Caco-2 (cell line): ENCODE measurements at regions not wholly inside any gene's neighbourhood (a gene's known extent, or its start where the extent isn't known, plus 50 kb on each side); places are given as distances from the start of the nearest gene placed in this dataset.

Experiments used
- BruUV-seq: library from RNA; stranded (reverse); fragments of 400-500 nt; replicated peaks from 2 replicates; lab custom pipeline; 2021; lab: Mats Ljungman, UMichigan
- CTCF ChIA-PET: fragments of 300-600 bp; sonication (Branson Sonifier 250); formaldehyde crosslinking; loops from one replicate; lab custom pipeline; 2022; ENCODE audit warnings: antibody characterized with exemption; lab: Charles Lee
- POLR2A ChIA-PET: fragments of 300-600 bp; sonication (Branson Sonifier 250); formaldehyde crosslinking; loops from one replicate; lab custom pipeline; 2022; ENCODE audit warnings: antibody characterized with exemption; lab: Charles Lee
- DNase-seq, 2 experiments: peaks; one replicate each; pipeline versions ENCODE4 v3.0.0 to v3.0.0-alpha.2; 2020 to 2022
- H3K27me3 ChIP-seq: replicated peaks from 2 replicates; pipeline ENCODE4 v1.6.0; 2011; ENCODE audit warnings: low read length; ENCODE audit not compliant: control insufficient read depth, insufficient read depth
- H3K36me3 ChIP-seq: 2 replicates; pipeline ENCODE4 v1.5.1; 2011; ENCODE audit warnings: low read length; ENCODE audit not compliant: control insufficient read depth, insufficient read depth
- H3K4me1 ChIP-seq: fragments of 250-450 bp; sonication (Bioruptor Pico); 2 replicates; pipeline ENCODE4 v1.5.1; 2020; ENCODE audit warnings: mild to moderate bottlenecking
- H3K4me3 ChIP-seq: 2 replicates; pipeline ENCODE4 v1.5.1; 2011; ENCODE audit warnings: low read depth, mild to moderate bottlenecking, control low read depth, low read length
- H3K9me3 ChIP-seq: fragments of 250-450 bp; sonication (Bioruptor Pico); 2 replicates; pipeline ENCODE4 v1.5.1; 2020; ENCODE audit warnings: mild to moderate bottlenecking, moderate library complexity
- H3K27ac Mint-ChIP-seq: one replicate; pipeline ENCODE4 v1.8.0; 2022; ENCODE audit warnings: mixed read lengths; ENCODE audit not compliant: unreplicated experiment
- H3K27me3 Mint-ChIP-seq: one replicate; pipeline ENCODE4 v1.8.0; 2022; ENCODE audit warnings: mixed read lengths; ENCODE audit not compliant: insufficient read depth, unreplicated experiment
- H3K36me3 Mint-ChIP-seq: one replicate; pipeline ENCODE4 v1.8.0; 2022; ENCODE audit warnings: mild to moderate bottlenecking, mixed read lengths; ENCODE audit not compliant: insufficient read depth, unreplicated experiment
- H3K4me1 Mint-ChIP-seq: one replicate; pipeline ENCODE4 v1.8.0; 2022; ENCODE audit warnings: low read depth, mixed read lengths; ENCODE audit not compliant: unreplicated experiment
- H3K4me3 Mint-ChIP-seq: one replicate; pipeline ENCODE4 v1.8.0; 2022; ENCODE audit warnings: mild to moderate bottlenecking, moderate library complexity, mixed read lengths; ENCODE audit not compliant: unreplicated experiment
- H3K9me3 Mint-ChIP-seq: one replicate; pipeline ENCODE4 v1.8.0; 2022; ENCODE audit warnings: mixed read lengths; ENCODE audit not compliant: unreplicated experiment
- intact Hi-C: fragments of 100-400 bp; cut with micrococcal nuclease; formaldehyde crosslinking; loops from one replicate; pipeline ENCODE4 v1.10.0; 2022; ENCODE audit not compliant: unreplicated experiment
- TF ChIP-seq, protein P1 (sequence below), 2 experiments: fragments of 200-600 bp in 1 of 2; IDR thresholded peaks; 1 replicate in 1 of 2; 2 replicates in 1 of 2; pipeline versions ENCODE4 v1.5.1 to v1.8.0; 2011 to 2022; ENCODE audit warnings: antibody characterized with exemption in 1 of 2, control low read depth in 1 of 2, inconsistent platforms in 1 of 2, low read depth in 1 of 2, low read length in 1 of 2, mild to moderate bottlenecking in 1 of 2, moderate library complexity in 1 of 2; ENCODE audit not compliant: insufficient read depth in 1 of 2, severe bottlenecking in 1 of 2, unreplicated experiment in 1 of 2

DNA sequence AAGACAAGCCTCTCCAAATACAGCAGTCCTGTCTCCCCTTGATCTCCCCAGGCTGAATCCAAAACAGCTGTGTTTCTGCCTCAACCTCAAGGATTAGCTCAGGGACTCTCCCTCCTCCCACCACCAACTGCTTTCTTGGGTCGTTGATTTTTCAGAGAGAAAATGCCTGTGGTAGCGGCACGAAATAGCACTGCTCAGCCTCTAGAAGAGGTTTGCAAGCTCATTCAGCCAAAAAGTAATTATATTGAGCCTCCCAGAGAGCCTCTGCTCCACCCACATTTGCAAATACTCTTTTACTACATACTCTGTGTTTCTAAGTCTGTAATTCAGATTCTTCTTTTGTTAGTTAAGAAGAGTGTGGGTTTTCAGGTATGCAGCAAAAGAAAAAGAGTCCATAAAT lies 396.4 kb upstream of the TNP1 start:
- no TSS peak for BruUV-seq
- no peaks in the 10 kb centered on the region for H3K4me1 ChIP-seq
- no peaks in the 10 kb centered on the region for H3K4me1 Mint-ChIP-seq
- no peaks in the 10 kb centered on the region for H3K9me3 Mint-ChIP-seq
- H3K27ac Mint-ChIP-seq: no peak overlapping the region
- no peak overlapping the region for H3K4me3 ChIP-seq
- no peaks in the 10 kb centered on the region for H3K36me3 ChIP-seq
- peaks cover 5% of the 10 kb centered on the region for H3K27me3 Mint-ChIP-seq
- ChIA-PET CTCF (no interaction called here), POLR2A (no interaction called here)
- intact Hi-C loops: no loop called here
- TF ChIP-seq, protein P1, sequence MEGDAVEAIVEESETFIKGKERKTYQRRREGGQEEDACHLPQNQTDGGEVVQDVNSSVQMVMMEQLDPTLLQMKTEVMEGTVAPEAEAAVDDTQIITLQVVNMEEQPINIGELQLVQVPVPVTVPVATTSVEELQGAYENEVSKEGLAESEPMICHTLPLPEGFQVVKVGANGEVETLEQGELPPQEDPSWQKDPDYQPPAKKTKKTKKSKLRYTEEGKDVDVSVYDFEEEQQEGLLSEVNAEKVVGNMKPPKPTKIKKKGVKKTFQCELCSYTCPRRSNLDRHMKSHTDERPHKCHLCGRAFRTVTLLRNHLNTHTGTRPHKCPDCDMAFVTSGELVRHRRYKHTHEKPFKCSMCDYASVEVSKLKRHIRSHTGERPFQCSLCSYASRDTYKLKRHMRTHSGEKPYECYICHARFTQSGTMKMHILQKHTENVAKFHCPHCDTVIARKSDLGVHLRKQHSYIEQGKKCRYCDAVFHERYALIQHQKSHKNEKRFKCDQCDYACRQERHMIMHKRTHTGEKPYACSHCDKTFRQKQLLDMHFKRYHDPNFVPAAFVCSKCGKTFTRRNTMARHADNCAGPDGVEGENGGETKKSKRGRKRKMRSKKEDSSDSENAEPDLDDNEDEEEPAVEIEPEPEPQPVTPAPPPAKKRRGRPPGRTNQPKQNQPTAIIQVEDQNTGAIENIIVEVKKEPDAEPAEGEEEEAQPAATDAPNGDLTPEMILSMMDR (IDR thresholded peaks at IDR 0.05; ENCODE audit: insufficient read depth in 1 of 2, low read depth in 1 of 2, low read length in 1 of 2, severe bottlenecking in 1 of 2, unreplicated experiment in 1 of 2): no peak
- H3K9me3 ChIP-seq: no peaks in the 10 kb centered on the region
- H3K4me3 Mint-ChIP-seq: no peak overlapping the region
- no peaks in the 10 kb centered on the region for H3K27me3 ChIP-seq
- H3K36me3 Mint-ChIP-seq: no peaks in the 10 kb centered on the region
- no peak for DNase-seq

GRCh38 chr2:217254111-217254510 lies 394.2 kb upstream of the TNP1 start:
- TF ChIP-seq, protein P1 (IDR thresholded peaks at IDR 0.05; ENCODE audit: insufficient read depth in 1 of 2, low read depth in 1 of 2, low read length in 1 of 2, severe bottlenecking in 1 of 2, unreplicated experiment in 1 of 2): no peak
- Mint-ChIP-seq H3K4me1 (no peaks in the 10 kb centered on the region), H3K27ac (no peak overlapping the region), H3K9me3 (no peaks in the 10 kb centered on the region), H3K4me3 (no peak overlapping the region), H3K36me3 (no peaks in the 10 kb centered on the region), H3K27me3 (peaks cover 5% of the 10 kb centered on the region)
- H3K36me3 ChIP-seq: no peaks in the 10 kb centered on the region
- H3K4me1 ChIP-seq: no peaks in the 10 kb centered on the region
- no peak overlapping the region for H3K4me3 ChIP-seq
- no peaks in the 10 kb centered on the region for H3K27me3 ChIP-seq
- no peaks in the 10 kb centered on the region for H3K9me3 ChIP-seq
- intact Hi-C loops: no loop called here
- ChIA-PET CTCF (no interaction called here), POLR2A (no interaction called here)
- no TSS peak for BruUV-seq
- DNase-seq: no peak

DNA sequence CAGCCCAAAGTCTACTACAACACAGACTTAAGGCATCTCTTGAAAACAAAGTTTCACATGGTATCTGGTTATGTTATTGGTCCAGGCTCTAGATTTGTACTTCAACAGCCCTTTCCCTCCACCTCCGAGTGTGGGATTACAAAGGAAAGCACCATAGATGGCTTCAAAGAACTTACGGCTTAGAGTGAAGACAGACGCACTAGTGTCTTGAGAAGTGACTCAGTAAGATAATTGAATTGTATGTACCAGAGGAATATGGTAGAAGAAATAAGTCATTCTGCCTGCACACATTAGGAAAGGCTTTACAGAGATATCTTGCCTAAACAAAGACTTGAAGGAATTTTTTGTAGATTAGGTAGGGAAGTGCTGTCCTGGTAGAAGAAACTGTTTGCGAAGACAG lies 392.3 kb upstream of the TNP1 start:
- no TSS peak for BruUV-seq
- Histone ChIP-seq H3K36me3 (no peaks in the 10 kb centered on the region), H3K4me3 (no peak overlapping the region), H3K4me1 (no peaks in the 10 kb centered on the region), H3K9me3 (no peaks in the 10 kb centered on the region), H3K27me3 (no peaks in the 10 kb centered on the region)
- no peaks in the 10 kb centered on the region for H3K9me3 Mint-ChIP-seq
- H3K4me1 Mint-ChIP-seq: no peaks in the 10 kb centered on the region
- POLR2A ChIA-PET: no interaction called here
- DNase-seq: no peak
- H3K27ac Mint-ChIP-seq: no peak overlapping the region
- no peaks in the 10 kb centered on the region for H3K36me3 Mint-ChIP-seq
- no peak overlapping the region for H3K4me3 Mint-ChIP-seq
- TF ChIP-seq, protein P1 (IDR thresholded peaks at IDR 0.05; ENCODE audit: insufficient read depth in 1 of 2, low read depth in 1 of 2, low read length in 1 of 2, severe bottlenecking in 1 of 2, unreplicated experiment in 1 of 2): no peak
- intact Hi-C loops: no loop called here
- peaks cover 5% of the 10 kb centered on the region for H3K27me3 Mint-ChIP-seq
- CTCF ChIA-PET: no interaction called here
